ENCODE measurements at regions not wholly inside any gene's neighbourhood (a gene's known extent, or its start where the extent isn't known, plus 50 kb on each side); places are given as distances from the start of the nearest gene placed in this dataset.

DNA sequence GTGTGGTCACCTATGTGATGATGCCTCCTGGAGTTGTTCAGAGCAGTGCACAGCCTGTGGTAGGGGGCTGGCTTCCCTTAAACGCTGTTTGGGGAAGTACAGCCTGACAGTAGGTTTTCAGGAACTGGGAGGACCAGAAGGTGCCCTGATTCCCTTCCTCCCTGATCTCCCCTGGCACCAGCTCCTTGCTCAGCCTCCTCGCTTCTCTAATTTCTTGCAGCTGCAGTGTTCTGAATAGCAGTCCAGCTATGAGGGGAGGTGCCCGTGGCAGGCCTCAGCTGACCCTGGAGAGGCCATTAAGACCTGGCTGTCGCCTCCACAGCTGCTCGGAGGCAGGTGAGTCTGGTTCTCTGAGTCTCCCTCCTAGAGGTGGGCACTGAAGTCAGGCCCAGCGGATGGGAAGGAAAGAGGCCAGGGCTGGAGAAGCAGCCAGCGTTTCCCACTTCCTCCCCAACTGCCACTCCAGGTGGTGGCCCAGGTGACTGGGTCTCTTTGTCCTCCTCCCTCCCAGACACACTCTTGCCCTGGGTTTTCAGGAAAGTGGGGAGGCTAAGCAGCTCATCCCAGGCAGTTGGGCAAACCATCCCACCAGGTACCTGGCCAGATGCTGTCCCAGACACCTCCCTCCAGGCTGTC is 52.0 kb upstream of the RPL11 start:
- DNase-seq (ENCODE audit: low read depth in 2 of 2): no peak

DNA sequence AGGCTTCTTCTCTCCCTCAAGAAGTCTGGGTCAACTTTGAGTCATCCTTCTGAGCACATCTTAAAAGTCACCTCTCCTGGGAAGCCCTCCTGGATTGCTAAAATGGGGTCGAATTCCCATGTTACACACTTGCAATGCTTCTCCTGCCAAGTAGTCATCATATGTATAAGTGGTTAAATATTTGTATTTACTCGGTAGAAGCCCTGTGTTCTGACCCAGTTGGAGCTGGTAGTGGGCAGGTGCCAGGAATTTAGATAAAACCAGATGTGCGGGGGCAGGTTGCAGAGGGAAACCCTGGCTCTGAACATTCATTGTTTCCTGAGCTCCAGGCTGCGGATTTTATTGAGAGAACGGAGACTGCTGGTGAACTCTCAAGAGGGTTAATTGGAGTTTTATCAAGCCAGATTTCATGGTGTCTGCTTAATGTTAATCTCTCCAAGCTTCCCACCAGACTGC is 52.8 kb upstream of the RPL11 start:
- DNase-seq (ENCODE audit: low read depth in 2 of 2): no peak

DNA sequence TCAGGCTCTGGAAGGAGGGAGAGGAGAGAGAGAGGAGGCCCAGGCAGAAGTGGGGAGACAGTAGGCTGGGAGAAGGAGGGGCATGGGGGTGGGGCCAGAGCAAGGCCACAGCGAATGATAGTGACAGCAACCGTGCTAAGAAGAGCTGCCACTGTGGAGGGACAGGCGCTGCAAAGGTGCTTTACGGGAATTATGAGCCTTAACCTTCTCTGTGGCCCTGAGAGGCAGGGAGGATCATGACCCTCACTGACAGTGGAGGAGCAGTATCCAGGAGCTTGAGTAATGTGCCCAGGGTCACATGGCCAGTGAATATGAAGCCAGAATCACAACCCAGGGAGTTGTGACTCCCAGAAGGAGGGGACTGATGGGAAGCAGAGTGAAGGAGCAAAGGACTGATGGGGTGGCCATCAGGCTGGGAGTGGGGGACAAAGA is 53.4 kb upstream of the RPL11 start:
- DNase-seq (ENCODE audit: low read depth in 2 of 2): no peak

DNA sequence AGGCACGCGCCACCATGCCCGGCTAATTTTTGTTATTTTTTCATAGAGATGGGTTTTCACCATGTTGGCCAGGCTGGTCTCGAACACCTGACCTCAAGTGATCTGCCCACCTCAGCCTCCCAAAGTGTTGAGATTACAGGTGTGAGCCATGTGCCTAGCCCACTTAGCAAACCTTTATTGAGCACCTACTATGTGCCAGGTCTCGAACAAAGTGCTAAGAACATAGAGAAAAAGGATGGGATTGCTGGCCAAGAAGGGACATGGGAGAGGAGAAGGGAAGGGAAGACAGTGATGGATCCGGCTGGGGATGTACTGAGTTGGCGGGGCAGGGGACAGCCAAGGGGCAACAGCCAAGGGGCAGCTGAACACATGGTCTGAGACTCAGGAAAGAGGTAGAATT is 55.6 kb upstream of the RPL11 start:
- DNase-seq (ENCODE audit: low read depth in 2 of 2): no peak

DNA sequence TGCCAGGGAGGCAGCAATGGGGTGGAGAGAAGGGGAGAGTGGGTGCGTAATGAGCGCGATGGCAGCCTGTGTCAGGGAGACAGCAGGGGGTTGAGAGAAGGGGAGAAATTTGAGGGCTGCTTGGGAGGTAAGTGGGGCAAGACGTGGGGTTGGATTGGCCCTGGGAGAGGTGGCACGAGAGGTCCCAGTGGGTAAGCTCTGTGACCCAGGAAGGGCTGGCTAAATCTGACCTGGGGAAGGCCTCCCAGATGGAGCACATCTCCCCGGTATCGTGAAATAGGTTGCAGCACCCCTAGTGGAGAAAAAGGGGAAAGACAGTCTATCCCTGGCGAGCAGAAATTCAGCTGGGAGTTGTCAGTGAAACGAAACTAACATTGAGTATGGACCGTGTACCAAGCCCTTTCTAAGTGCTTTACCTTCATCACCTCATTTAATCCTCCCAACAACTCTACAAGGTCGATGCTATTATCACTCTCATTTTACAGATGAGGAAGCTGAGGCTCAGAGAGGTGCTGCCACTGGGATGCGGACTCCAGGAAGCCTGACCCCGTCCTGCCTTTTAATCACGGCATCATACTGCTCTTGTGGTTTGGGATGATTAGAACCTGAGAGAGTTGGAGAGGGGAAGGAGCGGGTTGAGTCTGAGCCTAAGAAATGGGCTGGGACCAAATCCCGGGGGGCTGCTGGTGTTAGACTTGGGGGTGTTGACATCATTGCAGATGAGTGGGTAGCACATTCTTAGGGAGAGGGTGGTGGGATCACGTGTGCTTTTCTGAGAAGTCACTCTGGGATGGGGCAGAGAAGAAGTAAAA is 56.6 kb upstream of the RPL11 start:
- peak in 1 of 2 donors; percentile 48 for DNase-seq (ENCODE audit: low read depth in 2 of 2)

DNA sequence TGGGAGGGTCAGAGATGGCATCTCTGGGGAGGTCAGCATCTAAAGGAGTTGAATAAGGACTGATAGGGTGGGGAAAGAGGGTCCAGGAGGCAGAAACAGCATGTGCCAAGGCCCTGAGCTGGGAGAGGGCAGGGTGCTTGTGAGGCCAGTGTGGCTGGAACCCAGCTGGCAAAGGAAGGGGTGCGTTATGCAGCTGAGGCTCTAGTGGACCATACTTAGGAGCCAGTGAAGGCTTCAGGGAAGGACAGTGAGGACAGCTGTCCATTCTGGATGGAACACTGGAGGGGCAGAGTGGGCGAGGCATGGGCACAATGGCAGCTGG is 57.1 kb upstream of the RPL11 start:
- no peak for DNase-seq (ENCODE audit: low read depth in 2 of 2)

DNA sequence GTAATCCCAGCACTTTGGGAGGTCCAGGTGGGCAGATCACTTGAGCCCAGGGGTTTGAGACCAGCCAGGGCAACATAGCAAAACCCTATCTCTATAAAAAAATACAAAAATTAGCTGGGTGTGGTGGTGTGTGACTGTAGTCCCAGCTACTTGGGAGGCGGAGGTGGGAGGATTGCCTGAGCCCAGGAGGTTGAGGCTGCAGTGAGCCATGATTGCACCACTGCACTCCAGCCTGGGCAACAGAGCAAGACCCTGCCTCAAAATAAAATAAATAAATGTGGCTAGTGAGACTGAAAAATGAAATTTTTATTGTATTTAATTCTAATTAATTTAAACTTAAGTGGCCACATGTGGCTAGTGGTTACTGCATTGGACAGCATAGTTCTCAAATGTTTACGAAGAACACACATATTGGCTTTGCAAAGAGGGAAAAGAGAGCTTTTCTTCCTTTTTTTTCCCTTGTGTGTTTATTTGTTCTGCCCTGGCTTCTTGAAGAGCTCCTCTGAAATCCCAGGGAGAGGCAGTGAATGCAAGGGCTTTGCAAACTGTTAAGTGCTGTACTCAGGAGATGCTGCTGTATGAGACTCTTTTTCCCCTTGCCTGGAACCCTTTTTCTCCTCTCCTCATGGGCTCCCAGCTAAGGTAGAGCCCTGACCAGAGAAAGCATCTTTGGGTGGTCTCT is 59.0 kb upstream of the RPL11 start:
- no peak for DNase-seq (ENCODE audit: low read depth in 2 of 2)

DNA sequence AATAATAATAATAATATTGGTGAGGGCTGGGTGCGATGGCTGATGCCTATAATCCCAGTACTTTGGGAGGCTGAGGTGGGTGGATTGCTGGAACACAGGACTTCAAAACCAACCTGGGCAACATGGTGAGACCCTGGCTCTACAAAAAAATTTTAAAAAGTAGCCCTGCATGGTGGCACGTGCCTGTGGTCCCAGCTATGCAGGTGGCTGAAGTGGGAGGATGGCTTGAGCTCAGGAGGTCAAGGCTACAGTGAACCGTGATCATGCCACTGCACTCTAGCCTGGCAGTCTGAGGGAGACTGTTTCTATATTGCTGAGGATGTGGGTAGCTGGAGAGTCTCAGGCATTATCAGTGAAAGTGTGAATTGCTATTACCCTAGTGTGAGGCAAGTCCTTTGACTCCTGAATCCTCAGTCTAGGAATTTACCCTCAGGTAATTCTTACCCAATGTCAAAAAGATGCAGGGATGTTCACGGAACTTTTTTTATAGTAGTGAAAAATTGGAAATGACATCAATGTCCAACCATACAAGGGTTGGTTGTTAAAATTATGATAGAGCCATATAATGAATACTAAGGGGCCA is 61.8 kb upstream of the RPL11 start:
- no peak for DNase-seq (ENCODE audit: low read depth in 2 of 2)

DNA sequence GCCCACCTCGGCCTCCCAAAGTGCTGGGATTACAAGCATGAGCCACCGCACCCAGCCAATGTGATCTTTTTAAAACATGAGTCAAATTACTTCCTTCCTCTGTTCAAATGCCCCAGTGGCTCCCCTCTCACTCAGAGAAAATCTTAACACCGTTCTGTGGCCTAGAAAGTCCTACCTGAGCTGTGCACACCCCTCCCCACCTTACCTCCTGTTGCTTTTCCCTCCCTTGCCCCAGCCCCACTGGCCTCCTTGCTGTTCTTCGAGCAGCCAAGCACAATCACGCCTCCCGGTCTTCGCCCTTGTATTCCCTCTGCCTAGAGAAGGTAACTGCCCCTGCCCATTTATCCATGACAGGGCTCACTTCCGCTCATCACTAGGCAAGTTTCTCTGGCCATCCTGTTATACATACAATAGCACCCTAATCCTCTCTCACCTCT is 62.6 kb upstream of the RPL11 start:
- DNase-seq (ENCODE audit: low read depth in 2 of 2): no peak

DNA sequence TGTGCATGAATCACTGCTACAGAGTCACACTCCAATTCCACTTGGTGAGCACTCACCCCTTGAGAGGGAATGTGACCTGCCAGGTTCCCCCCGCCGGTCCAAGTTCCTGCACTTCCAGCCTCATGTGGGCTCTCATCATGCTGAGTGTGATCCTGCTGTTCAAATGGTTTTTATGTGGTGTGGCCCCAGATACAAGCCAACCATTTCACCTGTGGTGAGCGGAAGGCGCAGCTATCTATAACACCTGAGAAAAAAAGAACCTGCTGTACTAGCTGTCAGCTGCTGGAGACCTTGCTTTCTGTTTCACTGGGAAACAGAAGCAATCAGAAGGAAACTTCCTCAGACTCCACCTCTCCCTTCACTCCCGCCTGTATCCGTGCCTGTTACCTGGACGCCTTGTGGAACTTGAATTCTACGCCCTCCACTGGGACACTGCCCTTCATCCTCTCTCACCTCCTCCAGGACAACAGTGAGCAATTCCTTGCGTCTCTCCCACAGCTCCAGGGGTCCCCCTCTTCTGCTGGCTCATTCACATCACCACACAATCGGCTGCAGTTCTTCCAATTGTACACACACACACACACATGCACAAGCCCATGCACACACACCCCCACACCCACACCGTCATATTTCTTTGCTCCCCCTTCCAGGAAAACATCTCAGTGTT is 64.4 kb upstream of the RPL11 start:
- DNase-seq (ENCODE audit: low read depth in 2 of 2): no peak

DNA sequence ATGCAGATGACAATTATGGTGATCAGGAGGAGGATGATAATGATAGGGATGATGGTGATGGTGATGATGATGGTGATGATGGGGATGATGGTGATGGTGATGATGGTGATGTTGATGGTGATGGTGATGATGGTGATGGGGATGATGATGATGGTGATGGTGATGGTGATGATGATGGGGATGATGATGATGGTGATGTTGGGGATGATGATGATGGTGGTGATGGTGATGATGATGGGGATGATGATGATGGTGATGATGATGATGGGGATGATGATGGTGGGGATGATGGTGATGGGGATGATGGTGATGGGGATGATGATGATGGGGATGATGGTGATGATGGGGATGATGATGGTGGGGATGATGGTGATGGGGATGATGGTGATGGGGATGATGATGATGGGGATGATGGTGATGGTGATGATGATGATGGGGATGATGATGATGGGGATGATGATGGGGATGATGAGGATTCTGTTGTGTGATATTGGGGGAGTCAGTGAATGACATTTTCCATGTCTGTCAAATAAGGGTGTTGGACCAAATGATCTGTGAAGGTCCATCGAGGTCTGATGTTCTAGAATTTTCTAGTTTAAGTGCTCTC is 65.6 kb upstream of the RPL11 start:
- DNase-seq (ENCODE audit: low read depth in 2 of 2): no peak

DNA sequence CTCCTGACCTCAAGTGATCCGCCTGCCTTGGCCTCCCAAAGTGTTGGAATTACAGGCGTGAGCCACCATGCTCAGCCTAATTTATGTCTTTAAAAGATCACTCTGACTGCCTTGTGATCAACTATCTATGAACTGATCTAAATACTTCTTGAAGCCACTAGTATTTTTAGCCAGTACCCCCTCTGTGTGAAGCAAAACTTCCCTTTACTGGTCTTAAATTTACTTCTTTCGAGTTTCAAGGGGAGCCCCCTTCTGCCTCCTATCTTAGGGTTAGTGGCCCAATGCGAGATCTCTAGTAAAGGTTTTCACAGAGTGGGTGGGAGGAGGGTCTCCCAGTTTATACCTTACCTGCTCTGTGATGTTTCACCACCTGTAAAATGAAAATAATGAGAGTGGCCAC is 66.1 kb upstream of the RPL11 start:
- no peak for DNase-seq (ENCODE audit: low read depth in 2 of 2)

DNA sequence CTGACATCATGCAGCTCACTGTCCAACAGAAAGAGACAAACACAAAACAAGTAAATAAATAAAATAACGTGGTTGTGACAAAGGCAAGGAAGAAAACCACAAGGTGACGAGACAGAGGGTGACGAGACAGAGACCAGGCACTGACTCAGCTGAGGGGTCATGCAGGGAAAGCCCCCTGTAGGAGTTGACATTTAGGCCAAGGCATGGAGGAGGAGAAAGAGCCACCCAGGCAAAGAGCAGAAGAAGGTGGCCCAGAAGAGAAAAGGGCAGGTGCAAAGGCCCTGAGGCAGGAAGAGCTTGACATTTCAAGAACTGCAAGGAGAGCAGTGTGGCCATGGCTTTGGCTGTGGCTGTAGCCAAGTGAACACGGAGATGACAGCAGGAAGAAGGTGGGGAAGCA is 65.1 kb upstream of the ID3 start:
- DNase-seq (ENCODE audit: low read depth in 2 of 2): peak; percentile 44 to 58

DNA sequence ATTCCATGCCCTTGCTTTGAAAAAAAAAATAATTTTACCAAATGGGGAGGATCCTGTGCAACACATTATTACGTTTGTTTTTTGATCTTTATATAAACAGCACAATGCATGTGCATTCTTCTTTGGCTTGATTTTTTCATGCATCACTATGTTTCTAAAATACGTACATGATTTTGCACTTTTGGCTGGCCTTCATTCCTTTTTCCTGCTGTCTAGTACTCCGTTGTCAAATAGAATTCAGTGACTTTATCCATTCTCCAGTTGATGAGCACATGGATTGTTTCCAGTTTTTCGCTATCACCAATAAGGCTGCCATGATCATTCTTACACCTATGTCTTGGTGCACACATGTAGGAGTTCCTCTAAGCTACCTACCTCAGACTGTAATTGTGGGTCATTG is 63.0 kb upstream of the ID3 start:
- no peak for DNase-seq (ENCODE audit: low read depth in 2 of 2)

DNA sequence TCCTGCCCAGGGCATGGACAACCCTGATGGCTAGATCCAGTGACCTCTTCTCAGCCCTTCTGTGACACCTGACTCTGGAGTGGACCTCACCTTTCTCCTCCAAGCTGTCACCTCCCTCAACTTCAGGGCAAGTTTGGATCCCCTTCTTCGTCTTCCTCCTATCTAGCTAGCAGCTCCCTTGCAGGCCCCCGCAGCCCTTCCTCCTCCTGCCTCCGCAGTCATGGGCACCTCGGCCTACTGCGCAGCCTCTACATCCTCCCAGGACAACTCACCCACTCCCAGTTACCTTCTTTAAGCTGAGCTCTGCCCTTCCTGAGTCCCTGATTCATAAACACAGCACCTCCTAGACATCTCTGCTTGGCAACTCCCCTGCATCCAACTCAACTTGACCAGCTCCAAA is 61.3 kb upstream of the ID3 start:
- DNase-seq (ENCODE audit: low read depth in 2 of 2): no peak

DNA sequence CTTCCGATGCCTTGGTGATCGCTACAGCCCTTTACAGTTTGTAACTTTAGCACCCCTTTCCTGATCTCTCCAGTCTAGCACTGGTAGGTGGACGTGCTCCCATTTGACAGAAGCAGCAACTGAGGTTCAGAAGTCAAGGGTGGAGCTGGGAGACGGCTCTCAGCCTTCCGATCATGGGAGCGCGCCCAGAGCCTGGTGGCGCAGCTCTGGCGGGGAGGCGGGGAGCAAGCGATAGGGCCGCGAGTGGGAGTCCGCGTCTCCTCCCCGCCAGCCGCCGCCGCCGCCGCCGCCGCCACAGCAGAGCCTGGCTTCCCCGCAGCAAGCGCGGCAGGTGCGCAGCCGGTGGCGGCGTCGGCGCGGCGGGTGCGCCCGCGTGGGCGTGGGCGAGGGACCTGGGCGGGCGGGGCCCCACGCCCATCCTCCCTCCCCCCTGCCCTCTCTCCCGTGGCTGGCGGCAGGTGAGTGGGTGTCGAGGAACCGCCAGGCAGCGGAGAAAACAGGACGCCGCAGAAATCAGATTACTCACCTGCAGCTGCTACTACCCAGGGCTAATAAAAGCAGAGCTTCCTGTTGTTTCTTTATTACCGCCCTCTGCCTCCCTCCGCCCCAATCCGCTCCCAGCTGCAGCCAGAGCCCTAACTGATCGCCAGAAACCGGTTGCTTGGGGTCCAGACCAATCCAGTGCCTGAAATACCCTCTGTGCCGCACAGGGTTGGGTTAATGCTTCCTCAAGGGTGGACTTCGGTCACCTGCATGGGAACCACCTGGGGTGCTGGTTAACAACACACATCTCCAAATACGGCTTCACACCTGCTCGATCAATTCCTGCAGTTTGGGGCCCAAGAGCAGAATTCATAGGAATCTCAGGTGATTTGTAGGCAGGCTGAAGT is 60.2 kb upstream of the ID3 start:
- peak; percentile 77 to 83 for DNase-seq (ENCODE audit: low read depth in 2 of 2)

DNA sequence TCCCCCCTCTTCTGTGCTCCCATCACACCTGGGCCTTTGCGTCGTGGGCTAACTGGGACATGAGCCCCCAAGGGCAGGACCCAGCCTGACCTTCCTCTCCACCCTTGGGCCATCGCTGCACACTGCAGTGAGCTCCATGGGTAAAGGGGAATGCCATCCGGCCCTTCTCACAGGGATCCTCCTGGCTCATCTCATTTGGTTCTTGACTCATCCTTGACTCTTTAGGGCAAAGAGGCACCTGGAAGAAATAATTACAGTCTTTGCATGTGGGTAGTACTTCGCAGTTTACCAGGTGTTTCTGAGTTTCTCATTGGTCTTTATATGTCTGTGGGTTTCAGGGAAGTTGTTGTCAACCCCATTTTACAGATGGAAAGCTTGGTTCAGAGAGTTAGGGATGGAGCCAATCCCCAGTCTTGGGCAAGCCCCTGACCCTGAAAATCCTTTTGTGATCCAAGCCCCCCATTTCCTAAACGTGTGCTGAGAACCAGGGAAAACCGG is 59.3 kb upstream of the ID3 start:
- no peak for DNase-seq (ENCODE audit: low read depth in 2 of 2)

DNA sequence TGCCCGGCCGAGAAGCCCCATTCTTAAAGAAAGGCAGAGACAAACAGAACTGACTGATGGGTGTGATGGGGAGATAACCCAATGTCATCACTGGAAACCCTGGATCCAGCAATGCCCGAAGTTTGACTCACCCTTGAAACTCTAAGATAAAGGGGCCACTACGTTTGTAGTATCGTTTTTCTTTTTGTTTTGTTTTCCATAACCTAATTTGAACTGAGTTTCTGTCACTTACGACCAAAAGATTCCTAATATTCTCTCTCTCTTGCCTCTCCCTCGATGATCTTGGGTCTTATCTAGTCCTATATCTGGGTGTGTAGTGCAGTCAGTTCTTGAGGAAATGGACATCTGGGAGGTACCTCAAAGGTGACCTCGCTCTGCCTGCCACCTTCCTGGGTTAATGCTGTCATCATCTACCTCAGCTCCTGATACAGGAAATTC is 57.8 kb upstream of the ID3 start:
- DNase-seq (ENCODE audit: low read depth in 2 of 2): no peak

DNA sequence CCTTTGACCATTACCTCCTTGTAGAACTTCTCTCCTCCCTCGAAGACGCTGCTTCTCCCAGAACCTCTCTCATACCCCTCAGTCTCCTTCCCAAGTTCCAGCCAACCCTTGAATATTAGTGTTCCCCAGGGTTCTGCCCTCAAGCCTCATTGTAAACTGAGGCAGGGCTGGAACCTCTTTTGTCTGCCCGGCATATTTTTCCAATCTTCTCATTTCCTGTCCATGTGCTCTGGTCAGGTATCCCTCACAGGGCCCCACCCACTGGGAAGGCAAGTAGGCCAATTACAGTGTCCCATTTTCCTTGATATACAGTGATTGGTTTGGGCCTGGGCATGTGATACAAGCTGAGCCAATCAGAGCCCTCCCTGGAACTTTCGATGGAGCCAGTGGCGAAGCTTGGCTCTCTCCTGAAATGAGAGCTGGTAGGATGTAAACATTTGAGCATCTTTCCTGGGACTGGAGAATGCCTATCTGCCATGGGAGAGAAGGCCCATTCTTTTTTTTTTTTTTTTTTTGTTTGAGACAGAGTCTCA is 57.1 kb upstream of the ID3 start:
- DNase-seq (ENCODE audit: low read depth in 2 of 2): no peak

DNA sequence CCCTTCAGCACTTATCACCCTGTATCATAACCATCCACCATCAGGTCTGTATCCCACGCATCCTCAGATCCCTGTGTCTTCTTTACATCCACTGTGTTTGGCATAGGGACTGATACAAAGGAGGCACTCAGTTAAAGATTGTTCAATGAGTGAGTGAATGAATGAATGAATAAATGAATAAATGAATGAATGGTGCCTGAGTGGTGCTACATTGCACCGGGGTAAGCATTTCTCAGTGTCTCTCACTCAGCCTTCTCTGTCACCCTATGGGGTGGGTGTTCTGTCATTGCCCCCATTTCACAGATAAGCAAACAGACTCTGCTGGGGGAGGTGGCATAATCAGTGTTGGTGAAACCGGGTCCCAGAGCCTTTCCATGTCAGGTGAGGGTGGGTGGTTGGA is 56.6 kb upstream of the ID3 start:
- no peak for DNase-seq (ENCODE audit: low read depth in 2 of 2)
